SK-N-MC (cell line): ENCODE measurements at regions not wholly inside any gene's neighbourhood (a gene's known extent, or its start where the extent isn't known, plus 50 kb on each side); places are given as distances from the start of the nearest gene placed in this dataset.
"Not testable (repeated sequence)": the region's sequence is repeated elsewhere in the genome, so short reads cannot be mapped to it uniquely, and the experiment has no call there.

Experiments used
- EZH2 ChIP-seq: fragments of 200-600 bp; sonication (generic); IDR thresholded peaks from one replicate; pipeline ENCODE4 v1.6.1; 2017; ENCODE audit warnings: antibody characterized with exemption
- FOXP2 ChIP-seq: optimal IDR thresholded peaks from 2 replicates; pipeline ENCODE3; 2011; ENCODE audit warnings: mild to moderate bottlenecking, moderate library complexity; ENCODE audit not compliant: insufficient read depth; ENCODE audit errors: extremely low read length, control extremely low read depth
- POLR2AphosphoS5 ChIP-seq: IDR thresholded peaks from 2 replicates; pipeline ENCODE4 v1.6.1; 2012; ENCODE audit warnings: mild to moderate bottlenecking, low read depth, low read length, borderline replicate concordance

DNA sequence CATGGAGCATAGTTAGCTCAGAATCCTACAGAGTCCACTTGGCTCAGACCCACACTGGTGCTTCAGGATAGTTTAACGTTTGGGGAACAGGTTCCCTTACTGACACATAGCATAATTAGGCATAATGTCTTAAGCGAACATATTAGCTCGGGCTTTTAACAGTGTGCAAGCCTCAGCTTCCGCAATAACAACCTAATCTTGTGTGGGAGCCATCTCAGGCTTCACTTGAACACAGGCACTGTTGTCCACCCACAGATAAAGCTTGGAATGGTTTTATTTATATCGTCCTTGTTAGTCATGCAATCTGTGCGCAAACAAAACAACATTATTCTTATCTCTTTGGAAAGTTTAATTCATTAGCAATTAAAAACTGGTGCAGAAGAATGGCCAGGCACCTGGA lies 293.5 kb upstream of the NOTCH2NLA start:
- TF ChIP-seq EZH2, POLR2AphosphoS5, FOXP2: not testable (repeated sequence)
